GM21360 (cell line): ENCODE measurements at regions not wholly inside any gene's neighbourhood (a gene's known extent, or its start where the extent isn't known, plus 50 kb on each side); places are given as distances from the start of the nearest gene placed in this dataset.
"Not testable (repeated sequence)": the region's sequence is repeated elsewhere in the genome, so short reads cannot be mapped to it uniquely, and the experiment has no call there.

Experiments
- ATAC-seq: cut with Tn5 transposase; IDR thresholded peaks from one replicate; pipeline ENCODE4 v1.9.1; 2021; ENCODE audit warnings: mild to moderate bottlenecking, moderate library complexity; ENCODE audit not compliant: unreplicated experiment

DNA sequence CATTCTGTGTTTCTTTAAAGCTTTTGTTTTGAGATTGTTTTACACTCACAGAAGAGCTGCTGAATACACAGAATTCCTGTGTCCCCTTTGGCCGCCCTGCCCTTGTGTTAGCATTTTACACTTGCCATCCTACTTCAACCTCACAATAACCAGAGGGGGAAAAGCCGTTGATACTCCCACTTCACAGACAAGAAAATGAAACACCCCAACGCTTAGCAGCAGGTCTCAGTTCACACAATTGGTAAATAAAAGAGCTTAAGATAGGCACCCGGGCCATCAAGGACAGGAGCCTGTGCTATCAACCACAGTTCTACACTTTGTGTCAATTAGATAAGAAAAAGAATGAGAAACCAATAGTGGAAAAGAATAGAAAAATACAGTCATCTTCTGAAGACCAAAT is 178.0 kb downstream of the SYK start:
- ATAC-seq, result no peak

DNA sequence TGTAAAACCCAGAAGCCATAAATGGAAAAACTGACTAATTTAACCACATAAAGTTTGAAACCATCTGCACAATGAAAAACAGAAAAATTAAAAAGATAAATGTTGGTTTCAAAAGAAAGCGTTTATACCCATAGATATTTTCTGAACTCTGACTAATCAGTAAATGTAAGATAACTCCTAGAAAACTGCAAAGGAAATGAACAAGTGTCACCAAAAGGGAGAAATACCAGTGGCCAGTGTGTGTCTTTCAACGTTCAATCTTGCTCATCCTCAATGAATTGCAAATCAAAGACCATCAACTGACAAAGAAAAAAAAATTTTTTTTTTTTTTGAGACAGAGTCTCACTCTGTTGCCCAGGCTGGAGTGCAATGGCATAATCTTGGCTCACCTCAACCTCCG is 180.1 kb downstream of the SYK start:
- ATAC-seq, result no peak

DNA sequence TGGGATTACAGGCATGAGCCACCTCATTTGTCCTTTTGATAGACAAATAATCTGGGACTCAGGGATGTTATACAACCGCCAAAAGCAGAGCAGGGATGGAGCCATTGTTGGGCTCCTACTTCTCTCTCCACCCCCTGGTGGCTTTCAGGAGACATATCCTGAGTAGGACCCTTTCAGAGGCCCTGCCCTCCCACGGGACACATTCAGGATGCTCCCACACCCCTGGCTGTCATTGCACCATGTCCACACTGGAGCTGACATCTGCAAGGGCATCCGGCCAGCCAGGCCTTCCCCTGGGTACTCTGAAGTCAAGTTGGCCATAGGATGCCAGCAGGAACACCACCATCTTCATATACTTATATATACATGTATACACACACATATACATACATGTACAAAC is 181.8 kb downstream of the SYK start:
- no peak for ATAC-seq

DNA sequence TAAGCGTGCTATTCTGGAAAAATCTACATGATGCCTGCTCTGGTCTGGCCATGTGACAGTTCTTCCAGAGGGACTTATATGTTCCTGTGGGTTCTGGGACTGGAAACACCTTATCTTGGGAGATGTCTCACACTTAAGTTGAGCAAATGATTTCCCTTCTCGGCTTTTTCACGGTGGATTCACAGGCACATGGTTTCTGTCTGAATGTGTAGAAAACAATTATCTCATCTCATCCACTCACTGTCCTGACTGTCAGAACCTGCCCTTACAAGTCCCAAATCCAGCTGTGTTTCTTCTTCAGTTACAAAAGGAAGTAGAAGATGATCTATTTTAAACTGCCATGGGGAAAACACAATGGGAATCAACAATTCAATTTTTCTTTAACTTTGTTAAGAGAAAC is 184.0 kb downstream of the SYK start:
- ATAC-seq, result no peak

DNA sequence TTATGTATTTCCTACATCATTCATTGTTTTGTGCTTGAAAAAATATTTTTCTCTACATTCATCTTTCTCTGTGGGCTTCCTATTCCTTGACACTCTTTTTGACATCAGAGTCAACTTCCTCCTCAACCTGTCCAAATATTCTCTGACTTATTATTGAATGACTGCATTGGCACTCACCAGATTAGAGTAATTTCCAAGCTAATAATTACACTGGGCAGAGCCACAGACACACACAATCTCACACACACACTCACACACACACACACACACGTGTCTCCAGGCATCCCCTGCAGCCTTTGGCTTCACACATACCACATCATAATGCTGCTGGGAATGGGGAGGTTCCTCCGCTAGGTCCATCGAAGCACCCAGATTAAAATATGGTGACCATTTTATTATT is 184.5 kb downstream of the SYK start:
- no peak for ATAC-seq

DNA sequence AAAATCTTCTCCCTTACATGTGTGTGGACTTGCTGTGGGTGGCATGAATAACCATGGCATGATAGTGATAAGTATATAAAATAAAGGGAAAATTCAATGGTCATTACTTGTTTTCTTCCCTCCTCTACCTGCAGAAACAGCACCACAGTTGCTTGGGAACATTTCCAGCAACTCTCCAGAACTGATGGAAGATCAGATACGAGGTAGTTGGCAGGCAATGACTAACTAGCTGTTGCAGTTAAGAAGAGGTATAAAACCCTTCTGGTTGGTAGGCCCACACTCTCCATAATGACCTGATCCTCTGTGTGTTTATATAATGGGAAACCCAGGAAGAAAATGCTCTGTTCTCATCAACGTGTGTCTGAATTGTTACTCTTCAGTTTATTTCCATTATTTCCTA is 185.9 kb downstream of the SYK start:
- ATAC-seq, result no peak

DNA sequence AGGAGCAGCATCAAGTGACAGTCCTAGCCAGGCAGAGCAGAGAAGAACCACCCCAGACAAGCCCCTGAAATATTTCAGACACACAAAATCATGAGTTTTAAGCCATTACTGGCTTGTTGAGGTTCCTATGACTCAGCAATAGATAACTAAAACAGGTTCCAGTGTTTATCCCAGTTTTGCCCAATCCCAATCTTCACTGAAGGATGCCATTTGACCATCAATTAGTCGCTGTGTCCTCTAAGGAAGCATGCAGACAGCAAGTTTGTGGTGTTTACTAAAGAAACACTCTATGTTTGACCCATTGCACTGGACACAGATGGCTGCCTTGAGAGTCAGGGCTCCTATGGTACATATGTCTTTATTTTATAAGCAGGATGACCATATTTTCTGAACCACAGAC is 186.7 kb downstream of the SYK start:
- no peak for ATAC-seq

DNA sequence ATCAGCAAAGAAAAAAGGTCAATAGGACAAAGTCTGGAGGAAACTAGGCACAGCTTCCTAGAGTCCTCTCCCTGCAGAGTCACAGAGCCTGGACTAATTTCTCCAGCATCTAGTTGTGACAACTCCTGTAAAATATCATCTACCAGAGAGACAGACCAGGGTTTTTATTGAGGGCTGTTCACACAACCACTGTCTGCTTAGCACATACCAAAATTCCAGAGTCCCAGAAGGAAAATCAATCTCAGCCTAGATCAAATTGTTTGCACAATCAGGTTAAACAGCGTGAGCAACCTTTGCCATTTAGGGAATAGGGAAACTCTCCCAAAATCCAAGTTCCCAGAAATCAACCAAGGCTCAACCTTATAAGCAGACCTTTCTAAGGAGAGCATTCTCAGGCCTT is 190.3 kb downstream of the SYK start:
- no peak for ATAC-seq

DNA sequence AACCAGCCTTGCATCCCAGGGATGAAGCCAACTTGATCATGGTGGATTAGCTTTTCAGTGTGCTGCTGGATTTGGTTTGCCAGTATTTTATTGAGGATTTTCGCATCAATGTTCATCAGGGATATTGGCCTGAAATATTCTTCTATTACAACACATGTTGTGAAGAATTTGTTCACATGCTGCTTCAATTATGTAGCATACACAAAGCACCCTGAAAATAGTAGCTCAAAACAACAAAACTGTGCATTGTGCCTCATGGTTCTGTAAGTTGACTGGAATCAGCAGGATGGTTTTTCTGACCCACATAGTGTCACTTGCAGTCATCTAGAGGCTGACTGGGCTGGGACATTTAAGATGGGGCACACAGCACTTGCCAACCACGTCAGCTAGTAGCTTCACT is 193.9 kb downstream of the SYK start:
- ATAC-seq, result no peak

DNA sequence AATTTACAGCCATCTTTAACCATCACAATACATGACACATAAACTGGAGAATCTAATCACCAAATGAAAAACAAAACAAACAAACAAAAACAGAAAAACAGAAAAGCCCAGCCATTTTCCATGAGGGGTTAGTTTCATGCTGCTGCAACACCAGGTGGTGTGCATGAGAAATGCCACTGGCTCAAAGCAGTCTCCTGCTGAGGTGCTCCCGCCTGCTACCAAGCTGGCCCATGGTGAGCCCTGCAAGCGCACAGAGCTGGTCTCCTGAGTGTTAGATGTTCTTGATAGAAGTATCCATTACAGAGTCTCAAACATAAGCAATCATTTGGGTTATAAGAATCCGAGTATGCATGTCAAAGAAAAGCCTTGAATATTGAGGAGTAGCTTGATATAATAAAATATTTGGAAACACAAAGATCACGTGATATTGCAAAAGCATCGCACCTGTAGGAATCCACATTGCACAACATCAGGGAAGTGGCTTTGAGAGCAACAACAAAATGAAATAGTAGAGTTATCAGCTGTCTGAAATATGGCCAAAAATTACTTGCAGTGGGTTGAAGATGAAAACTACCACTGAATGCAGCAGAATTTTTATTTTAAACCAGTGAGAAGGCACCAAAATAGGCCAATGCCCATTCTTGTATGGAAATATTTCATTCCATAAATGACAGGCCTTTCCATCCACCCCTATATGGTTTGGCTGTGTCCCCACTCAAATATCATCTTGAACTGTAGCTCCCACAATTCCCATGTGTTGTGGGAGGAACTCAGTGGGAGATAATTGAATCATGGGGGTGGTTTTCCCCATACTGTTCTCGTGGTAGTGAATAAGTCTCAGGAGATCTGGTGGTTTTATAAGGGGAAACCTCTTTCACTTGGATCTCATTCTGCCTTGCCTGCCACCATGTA is 194.8 kb downstream of the SYK start:
- ATAC-seq, result no peak

DNA sequence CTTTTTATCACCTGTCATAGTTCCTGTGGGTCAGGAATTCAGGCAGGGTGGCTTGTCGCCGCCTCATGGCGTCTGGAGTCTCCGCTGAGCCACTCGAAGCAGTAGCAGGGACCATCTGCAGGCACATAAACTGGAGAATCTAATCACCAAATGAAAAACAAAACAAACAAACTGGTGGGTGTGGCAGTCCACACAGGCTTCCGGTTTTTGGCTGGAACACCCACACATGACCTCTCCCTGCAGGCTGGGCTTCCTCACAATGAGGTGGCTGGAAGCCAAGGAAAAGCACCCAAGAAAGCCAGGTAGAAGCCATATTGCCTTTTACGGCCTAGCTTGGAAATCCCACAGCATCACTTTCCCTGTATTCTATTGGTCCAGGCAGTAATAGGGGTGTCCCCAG is 197.0 kb downstream of the SYK start:
- no peak for ATAC-seq

DNA sequence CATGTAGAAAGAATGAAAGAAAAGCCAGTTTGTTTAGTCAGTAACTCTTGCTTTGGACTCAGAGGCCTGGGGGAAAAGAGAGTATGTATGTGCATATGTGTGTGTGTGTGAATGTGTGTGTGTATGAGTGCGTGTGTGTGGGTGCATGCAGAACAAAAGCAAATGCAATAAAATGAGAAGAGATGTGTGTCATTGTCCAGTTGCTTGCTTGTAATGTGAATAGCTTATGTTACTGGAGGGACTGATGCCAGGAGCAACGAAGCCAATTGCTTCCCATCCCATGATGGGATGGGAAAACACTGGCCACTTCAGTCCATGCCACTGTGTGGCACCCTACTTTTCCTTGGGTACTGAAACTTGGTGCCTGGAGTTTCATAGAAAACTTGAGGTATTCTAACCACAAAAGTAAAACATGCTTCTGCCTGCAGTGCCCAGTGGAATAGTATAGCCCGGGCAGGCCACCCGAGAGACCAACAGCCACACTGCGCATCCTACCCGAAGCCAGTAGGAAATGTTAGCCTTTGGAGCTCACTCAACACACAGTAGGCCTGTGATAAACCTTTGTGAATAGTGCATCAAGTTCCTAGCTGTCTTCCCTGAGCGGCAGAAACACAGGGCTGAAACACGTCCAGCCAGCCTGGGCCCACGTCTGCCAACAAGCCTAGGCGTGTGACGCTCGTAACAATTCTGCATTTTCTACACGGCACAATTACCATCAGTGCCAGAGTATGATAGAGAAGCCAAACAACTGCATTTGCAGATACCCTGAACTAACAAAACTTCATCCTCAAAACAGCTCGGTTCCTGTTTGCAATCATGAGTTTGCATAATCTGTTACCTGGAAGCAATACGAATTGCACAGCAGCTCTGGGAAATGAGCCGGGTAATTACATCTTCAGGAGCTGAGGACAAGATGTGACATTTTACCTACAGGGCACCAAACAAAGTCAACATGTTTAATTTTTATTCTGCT is 198.1 kb downstream of the SYK start:
- ATAC-seq, result no peak

DNA sequence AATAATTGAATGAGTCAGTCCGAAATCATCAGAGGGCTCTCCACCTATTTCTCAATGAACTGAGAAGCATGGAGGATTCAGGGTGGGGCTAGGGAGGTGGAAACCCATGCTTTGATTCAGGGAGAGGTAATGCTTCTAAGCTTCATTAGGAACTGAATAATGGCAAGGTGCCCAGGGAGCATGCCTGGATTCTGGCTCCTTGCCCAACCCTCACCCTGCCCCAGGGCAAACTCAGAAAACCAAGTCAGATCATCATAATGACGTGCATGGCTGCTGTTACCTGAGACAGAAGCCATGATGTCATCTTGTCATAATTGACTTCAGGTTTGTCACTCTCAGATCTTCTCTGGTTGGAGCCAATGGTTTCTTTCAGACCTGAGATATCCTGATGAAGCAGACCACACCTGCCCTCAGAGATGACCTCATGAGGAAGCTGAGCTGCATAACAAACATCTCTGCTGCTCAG is 199.6 kb downstream of the SYK start:
- no peak for ATAC-seq

DNA sequence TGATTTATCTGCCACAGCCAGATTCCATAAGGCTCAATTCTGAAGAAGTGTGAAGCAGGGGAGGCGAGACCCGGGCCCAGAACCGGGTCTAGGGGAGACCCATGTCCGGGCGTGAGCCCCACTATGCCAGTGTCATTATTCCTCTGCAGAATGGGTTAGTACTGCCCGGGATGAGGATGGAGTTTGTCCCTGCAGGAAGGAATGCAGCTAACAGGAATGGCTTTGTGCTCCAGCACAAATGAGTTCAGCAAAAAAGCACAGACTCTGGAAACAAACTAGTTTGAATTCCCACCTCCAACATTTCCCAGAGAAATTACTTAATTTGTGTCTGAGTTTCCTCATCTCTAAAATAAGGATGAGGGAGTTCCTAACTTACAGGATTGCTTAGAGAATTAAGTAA is 202.9 kb downstream of the SYK start:
- ATAC-seq, result no peak

DNA sequence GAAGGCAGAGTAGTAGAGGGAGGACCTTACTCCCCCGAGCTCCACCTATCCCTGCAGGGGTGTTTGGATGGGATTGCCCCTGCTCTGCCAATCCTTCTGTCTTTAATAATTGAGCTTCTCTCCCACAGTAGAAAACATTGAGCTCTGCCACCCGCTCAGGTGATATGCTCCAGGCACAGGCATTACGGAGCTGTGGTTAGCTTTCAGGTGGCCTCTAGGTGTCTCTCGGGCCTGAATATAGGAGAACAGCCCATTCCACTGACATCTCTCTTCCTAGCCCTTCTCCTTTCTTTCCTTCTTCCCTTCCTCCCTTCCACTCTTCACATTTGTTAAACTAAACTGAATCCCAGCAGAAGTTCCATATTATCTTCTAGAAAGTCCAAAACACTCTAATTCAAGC is 203.4 kb downstream of the SYK start:
- no peak for ATAC-seq

DNA sequence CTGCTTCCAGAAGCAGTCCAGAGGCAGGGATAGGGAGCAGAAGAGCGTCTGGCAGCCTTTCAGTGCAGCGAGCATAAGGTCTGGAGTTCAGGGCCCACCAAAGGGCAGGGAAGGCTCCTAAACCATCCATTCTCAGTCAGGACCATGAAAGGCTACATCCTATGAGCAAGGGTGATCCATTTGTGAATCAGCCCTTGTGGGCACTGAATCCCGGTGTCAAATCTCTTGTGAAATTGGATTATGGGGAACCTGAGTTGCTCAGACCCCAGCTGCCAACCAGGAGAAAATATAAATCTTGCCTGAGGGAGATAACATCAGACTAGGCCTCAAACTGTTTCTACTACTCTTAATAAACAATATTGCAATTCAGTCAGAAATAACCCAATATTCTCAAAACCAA is 204.4 kb downstream of the SYK start:
- ATAC-seq, result no peak

DNA sequence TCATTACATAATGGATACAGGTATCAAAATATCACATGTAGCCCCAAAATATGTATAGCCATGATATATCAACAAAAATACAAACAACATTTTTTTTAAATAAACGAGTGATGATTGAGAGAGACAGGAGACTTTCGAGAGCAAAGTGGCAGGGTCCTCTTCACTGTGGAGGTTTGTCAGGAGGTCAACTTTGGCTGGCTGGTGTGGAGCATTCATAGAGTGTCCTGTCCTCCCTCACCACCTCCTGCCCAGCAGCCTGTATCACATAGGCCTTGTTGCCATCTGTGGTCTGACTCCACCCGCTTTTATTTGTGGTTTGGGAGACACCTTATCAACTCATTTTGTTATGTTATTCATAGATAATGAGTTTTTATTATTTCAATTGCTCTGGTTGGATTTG is 206.9 kb downstream of the SYK start:
- no peak for ATAC-seq

DNA sequence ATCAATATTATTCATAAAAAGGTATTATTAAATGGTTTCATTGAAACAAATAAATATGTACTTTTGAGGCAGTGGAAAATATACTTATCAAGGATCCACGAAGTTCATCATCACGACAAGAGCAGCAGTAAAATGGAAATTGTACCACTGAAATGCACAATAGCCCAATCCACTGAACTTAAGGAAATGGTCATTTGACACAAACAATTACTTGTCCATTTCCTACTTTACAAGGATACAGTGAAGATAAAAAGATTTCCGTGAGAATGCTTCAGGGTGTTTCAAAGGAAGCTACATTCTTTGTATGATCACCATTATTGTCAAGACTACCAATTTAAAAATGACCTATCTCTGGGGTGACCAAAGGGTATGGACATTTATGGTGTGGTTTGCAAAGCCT is 210.3 kb downstream of the SYK start:
- no peak for ATAC-seq

DNA sequence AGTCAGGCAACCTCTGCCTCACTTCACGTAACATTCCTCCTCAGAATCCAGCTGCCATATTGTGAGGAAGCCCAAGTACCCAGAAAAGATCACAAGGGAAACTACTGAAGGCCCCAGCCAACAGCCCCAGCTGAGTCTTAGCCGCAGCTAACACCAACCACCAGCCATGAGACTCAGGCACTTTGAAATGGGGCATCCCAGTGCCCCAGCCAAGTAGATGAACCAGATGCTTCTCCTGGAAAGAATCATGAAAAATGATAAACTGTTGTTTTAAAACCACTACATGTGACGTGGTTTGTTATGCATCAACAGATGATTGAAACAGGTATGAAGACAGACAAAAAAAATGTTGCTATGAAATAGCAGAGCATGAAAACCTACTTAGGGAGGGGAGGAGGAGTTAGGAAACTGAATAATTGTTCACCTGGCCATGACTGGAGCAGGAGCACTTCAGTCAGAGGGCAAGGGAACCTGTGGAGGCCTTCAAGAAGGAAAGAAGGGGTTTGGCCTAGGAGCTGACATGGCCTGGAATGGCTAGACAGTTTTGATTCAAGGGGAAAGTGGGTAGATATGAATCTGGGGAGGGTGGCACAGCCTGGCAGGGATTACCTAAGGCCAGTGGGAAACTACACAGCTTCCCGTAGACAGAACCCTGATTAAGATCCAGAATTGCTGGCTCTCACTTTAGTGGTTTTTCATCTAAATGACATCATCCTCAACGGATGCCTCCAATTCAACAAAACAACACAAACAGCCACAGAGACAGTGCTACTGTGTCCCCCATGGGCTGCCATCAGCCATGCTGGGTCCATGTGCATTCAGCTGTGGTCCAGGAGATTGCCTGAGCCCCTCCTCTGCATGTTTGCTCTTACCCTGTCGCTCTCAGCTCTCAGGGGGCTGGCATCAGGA is 211.6 kb downstream of the SYK start:
- ATAC-seq, result no peak

DNA sequence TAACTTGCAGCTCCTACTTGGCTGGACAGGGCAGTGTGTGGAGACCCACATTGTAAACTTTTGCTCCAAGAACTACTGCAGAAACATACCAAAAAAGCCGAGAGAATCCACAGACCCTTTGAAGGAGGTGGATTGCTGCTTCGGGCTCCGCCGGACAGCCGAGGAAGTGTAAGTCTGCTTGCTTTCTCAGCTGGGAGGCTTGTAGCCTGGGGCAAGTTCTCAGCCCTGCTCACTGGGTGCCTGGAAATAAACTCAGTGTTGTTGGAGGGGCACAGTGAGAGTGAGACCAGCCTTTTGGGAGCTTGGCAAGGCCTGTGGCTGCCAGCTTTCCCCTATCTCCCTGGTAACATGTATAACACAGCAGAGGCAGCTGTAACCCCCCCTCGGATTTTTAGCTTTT is 215.6 kb downstream of the SYK start:
- no peak for ATAC-seq

DNA sequence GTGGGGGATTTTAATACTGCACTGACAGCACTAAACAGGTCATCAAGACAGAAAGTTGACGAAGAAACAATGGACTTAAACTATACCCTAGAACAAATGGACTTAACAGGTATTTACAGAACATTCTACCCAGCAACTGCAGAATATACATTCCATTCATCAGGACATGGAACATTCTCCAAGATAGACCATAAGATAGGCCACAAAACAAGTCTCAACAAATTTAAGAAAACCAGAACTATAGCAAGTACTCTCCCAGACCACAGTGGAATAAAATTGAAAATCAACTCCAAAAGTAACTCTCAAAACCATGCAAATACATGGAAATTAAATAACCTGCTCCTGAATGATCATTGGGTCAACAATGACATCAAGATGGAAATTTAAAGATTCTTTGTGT is 218.3 kb downstream of the SYK start:
- not testable (repeated sequence) for ATAC-seq
